Bone marrow (tissue), 2 donors: ENCODE measurements at regions not wholly inside any gene's neighbourhood (a gene's known extent, or its start where the extent isn't known, plus 50 kb on each side); places are given as distances from the start of the nearest gene placed in this dataset.

Source experiments
- DNase-seq, 2 donors: peaks; one replicate each; lab custom pipeline; 2025; lab: John Stamatoyannopoulos, UW

DNA sequence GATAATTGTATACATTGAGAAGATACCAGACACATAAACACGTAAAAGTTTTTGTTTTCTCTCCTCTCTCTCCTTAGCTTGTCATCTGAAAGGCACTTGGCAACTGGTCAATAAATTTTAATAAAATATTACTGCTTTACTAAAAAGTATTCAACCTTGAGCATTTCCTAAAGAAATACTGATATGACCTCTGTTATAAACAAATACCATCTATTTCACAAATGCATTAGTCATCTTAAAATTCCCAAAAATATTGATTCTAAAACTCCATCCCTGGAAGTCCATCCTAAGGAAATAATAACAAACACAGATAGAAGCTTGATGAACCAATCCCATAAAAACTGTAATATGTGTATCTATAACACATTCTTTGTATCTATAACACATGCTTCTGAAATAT, 483.2 kb downstream of the TLR4 start:
- DNase-seq: no peak

DNA sequence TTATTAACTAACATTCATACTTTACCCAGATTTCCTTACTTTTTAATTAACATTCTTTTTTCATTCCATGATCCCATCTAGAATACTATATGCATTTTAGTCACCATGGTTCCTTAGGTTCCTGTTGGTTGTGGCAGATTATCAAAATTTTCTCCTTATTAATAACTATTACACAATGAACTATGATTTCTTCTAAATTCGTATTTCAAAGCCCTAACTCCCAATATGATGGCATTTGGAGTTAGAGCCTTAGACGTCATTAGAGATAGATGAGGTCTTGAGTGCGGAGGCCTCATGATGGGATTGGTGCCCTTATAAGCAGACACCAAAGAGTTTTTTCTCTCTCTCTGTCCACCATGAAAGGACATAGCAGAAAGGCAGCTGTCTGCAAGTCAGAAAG, 485.4 kb downstream of the TLR4 start:
- DNase-seq: no peak

DNA sequence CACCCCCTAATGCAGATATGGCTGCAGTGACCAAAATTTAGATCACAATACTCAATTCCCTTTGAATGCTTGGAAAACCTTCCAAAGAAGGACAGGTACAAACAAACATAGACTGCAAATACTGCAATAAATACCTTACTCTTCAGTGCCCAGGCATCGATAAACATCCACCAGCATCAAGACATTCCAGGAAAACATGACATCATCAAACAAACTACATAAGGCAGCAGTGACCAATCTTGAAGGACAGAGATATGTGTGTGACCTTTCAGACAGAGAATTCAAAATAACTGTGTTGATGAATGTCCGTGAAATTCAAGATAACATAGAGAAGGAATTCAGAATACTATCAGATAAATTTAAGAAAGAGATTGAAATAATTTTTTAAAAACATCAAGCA, 488.6 kb downstream of the TLR4 start:
- no peak for DNase-seq

DNA sequence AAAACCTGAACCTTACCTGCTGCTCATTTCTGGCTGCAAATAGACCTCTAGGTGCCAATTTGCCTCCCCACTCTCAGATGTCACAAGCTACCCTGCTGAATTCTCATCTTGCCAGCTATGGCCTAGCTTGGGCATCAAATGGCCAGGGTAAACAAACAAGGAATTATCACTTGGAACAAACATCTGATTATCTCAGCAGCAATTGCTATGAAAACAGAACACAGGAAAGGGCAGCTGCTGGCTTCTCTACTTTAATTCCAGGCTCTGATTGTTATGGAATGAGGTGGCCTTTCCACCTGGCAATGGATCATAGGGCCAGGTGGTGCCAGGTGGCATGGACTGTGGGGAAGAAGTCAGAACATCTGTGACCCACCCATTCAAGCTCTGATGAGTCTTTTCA, 505.1 kb downstream of the TLR4 start:
- no peak for DNase-seq

DNA sequence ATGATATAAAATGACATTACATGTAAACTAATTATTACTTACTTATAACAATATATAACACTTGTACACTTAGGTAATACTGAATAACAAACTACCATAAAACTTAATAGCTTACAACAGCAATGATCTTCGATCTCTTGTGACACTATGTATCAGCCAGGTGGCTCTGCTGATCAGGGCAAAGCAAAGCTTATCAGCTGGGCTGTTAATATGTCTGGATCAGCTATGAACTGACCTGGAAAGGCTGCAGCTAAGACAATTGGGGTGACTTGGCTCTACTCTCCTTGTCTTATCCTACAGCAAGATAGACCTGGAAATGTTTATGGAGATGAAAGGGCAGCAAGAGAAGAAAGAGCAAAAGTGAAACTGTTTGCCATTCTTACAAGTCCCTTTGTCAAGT, 511.3 kb downstream of the TLR4 start:
- DNase-seq: no peak

DNA sequence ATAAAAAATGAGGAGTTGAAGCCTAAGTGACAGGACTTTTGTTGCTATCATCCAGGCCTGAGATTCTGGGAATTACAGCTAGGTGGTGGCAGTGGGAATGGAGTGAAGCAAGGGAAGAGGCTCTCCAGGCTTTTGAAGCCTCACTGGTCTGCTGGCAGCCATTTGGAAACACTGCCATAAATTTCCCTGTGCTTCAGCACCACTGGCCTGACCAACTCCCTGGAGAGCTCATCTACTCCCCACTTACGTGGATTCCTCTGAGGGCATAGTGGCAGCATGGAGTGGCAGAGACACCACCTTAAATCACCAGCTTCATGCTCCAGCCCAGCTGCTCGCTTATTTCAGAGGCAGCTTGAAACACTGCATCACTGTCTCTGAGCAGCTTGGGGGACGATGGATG, 518.2 kb downstream of the TLR4 start:
- no peak for DNase-seq

DNA sequence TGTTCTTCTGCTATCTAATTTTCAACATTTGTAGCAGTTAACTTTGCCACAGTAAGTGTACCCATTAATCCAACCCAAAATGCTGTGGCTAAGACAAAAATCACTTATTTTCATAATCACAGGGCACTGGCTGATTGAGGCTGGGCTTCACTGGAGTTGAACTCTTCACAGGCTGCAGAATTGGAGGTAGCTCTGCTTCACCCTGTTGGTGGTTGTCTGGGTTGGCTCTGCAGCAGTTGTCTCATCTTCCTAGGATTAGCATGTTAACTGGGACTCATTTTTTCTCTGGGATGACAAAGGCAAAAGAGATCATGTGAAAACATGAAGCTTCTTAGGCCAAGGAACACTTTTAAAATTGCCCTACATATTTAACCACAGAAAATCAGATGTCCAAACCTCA, 518.9 kb downstream of the TLR4 start:
- no peak for DNase-seq

DNA sequence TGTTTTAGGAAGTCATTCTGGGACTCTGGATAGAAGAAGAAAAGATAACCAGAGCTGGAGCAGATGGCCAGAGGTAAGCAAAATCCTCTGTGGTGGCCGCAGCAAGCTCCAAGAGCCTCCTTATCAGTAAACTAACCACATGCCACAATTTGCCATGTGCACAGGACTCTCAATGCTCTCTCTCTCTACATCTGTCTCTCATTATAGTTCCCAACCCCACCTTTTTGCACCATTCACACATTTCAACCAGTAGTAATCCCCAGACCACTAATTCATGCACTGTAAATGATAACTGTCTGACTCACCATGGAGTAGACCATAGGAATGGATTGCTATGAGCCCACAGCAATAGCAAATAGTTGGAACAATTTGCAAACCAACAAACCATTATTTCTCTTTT, 526.1 kb downstream of the TLR4 start:
- no peak for DNase-seq

DNA sequence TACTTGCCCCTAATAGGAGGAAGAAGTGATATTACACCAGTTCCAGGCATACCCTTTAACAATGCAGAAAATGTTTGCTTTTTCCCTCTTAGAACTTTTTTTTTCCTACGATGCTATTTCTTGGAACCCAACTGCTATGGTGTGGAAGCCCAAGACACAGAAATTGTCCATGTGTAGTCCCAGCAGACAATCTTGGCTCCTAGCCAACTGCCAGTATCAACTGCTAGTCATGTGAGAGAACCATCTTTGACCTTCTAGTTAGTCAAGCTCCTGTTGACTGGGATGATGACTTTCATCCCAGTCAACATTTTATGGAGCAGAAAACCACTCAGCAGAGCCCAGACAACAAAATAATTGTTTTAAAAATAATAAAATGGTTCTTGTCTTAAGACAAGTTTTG, 532.4 kb downstream of the TLR4 start:
- no peak for DNase-seq

DNA sequence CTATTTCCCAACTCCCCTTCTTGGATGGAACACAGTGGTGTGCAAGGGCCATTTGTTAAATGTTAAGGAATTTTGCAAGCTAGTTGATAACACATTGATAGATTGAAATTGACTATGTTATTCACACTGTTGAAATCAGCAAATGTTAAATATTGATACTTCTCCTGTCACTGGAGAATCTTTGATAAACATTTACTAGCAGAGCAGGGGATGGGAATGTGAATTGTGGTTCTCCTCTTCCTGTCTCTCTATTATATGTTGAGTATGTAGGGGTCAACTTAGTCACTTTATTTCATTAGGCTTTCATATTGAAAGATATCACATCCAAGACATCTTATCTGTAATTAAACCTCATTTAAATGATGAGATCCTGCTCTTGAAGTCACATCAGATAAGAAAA, 533.9 kb downstream of the TLR4 start:
- no peak for DNase-seq

DNA sequence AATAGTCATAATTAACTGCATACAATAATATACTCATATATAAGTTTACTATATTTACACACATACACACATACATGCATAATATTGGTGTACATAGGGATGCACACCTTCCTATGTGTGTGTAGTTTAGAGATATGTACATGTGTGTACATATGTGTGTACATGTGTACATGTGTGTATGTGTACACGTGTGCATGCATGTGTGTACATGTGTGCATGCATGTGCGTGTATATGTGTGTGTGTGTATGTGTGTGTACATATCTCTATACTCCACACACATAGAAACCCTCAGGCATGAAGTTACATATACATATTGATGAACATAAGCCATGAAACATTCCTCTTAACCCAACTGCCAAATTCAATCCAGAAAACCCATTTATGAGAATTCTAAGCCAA, 547.8 kb downstream of the TLR4 start:
- no peak for DNase-seq

DNA sequence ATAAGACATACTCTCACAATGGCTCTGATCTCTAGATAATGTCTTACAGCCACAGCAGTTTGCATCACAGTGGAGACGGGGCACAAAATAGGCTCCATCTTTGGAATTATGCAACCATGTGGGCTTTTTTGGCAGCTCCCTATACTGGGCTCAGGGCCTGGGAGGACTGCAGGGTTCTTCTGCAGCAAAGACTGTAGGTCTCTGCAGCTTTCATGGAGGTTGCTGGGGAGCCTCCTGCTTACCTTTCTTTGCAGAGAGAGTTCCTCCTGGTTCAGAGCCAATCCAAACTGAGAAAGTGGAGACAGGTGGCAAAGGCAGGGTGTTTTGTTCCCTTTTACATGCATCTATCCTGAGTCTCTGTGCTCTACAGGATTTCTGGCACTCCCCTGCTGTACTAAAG, 558.0 kb downstream of the TLR4 start:
- DNase-seq: no peak

DNA sequence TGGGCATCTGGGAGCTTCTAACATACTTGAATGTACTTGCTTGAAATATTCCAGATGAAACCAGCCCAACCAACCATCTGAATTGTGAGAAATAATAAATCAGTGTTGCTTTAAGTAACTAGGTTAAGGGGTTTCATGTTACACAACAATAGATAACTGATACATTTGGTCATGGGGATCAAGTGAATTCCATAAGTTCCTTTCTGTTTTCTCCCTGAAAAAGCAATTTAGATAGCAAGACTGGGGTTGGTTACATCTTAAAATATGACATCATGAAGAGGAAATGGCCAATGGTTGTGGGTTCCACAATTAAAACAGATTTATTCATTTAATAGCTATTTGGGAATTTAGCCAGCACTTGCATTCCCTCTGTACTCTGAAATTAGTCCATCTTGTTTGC, 559.7 kb downstream of the TLR4 start:
- no peak for DNase-seq

DNA sequence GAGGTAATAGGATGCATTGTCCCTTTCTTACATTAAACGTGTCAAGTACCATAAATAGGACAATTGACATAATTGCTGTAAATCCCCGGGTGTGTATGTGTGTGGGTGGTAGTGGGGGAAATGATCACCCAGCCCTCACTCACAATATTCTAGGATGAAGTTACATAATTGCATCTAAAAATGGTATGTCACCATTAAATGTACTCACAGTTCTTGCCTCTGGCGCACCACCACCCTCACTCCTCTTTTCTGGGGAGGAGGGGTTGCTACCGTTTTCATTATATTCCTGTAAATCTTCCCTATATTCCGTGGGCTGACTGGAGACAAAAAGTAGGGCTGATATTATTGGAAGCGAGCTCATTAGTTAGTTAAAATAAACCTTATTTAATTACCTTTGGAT, 563.8 kb downstream of the TLR4 start:
- no peak for DNase-seq

DNA sequence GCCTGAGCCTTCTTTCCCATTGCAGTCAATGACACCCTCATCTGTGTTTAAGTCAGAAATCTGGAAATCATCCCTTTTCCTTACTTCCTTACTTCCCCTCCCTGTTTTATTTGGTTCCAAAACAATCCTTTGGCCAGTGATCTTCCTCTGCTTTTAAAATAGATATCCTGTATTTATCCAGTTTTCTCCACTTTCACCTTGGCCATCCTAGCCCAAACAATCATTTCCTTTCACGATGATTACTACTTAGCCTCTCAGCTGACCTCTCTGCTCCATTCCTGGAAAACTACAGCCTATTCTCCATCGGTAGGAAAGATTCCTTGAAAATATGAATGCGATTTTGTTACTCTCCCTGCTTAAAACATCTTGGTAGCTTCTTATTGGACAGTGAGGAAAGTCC, 565.4 kb downstream of the TLR4 start:
- no peak for DNase-seq

DNA sequence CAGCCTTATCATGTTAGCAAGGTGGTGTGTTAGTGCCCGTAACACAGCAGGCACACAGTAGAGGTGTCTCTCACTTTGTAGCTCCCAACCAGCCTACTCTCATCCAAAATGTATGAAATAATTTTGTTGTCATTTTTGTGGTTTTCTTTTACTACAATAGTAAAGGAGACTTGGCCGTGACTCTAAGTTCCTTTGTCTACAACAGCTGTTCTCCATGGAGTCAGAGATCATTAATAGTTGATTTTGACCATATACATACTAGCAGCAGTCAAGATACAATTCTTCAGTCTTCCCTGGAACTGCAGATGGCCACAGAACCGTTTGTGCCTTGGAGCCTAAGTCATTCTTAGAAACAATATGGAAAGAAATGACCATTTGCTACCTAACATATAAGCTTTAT, 567.1 kb downstream of the TLR4 start:
- DNase-seq: no peak

DNA sequence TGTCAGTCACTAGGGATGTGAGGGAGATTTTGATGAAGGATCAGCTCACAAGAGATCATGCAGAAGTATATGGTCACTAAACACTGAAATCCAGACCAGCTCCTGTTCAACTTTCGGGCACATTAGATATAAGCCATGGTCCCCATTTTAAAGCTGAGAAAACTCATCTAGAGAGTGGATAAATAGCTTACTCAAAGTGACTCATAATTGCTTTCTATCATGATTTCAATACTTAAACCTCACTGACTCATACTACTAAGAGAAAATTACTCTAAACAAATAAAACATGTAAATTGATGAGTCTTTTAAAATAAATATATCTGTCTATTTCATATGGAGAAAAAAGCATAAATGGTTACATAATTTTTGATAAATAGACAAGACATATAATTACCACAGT, 567.7 kb downstream of the TLR4 start:
- no peak for DNase-seq

DNA sequence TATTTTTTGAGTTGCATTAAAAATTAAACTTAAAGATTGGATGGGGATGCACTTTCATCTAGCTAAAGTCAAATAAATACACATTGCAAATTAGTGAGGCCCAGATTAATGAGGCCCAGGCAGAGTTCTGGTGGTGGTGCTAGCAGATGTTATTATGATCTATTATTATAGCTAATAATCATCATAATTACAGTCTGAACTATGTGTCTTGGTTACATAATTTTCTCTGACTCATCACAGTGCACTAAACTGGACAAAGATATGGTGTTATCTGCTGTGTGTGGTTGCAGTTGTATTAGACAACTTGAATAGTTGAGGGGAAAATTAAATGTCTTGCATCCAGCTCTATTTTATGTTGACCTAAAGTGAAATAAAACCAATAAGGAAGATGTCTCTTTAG, 568.8 kb downstream of the TLR4 start:
- no peak for DNase-seq

DNA sequence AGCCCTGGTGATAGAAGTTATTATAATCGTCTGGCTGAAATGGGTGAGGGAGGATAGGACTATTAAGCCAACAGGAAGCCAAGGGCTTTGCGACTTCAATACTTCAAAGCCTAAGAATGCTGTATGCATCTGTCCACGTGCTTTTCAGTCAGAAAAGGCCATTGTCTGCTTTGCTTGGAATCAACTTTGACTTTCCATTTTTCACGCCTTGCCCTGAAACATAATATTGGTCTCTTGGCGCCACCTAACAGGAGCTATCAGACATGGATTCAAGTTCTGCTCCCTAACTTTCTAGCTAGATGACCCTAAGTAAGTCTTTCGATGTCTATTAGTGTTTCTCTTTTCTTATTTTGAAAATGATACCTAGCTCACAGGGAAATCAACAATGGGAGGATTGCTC, 572.6 kb downstream of the TLR4 start:
- no peak for DNase-seq

DNA sequence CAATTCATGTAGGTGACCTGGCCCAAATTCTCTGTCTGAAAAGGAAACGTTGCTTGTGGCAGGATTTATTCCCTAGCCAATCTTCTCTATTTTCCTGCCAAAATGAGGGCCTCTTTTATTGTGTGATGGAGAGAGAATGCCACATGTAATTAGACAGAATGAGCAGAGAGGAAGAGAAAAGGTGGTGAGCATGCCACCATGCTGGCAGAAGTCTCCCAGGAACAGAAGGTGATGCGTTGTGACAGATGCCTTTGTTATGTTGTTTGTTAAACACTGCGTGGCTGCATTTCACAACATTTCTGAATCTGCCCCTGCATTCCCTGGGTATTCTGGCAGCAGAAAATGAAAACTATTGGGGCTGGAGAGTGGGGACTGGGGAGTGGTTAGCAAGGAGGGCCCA, 577.6 kb downstream of the TLR4 start:
- no peak for DNase-seq

DNA sequence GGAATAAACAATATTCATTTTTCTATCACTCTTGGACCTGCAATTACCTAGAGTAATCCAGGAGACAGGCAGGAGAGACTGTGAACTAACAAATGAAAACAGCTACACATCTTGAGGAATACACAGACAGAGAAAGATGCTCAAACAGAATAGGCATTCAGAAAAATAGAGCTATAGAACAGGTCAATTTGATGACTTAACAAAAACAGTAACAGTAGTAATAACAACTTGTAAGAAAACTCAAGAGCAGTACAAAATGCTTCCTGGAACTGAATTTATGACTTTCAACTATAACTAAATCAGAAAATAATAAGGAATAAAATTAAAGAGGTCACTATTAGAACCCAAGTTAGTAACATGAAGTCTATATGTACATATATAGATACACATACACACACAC, 579.3 kb downstream of the TLR4 start:
- DNase-seq: no peak

DNA sequence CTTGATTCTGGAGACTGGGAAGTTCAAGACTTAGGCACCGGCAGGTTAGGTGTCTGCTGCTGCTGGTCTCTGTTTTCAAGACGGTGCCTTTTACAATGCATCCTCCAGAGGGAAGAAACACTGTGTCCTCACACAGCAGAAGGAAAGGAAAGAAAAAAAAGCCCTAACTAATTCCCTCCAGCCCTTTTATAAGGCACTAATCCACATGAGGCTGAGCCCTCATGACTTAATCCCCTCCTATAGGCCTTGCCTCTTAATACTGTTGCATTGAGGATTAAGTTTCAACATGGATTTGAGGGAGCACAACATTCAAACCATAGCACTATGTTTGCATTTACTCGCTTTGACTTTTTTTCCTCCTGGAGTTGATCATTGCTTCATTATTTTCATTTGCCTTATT, 585.9 kb downstream of the TLR4 start:
- DNase-seq: no peak

DNA sequence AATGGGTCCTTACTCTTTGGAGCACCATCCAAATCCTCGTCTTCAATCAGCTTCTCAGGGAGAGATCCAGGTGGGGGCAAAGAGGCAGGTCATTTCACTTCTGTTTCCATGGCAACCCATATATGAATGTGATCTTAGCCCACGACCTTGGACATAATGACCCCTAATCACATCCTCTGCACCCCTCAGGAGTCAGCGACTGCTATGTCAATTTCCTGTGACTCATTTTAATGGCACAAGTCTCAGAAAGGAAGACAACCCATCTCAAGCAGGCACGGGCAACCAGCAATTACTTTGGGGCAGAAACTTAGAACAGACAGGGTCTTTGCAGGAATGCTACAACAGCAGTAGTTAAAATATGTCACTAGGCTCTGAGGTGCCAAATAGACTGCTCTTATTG, 591.2 kb downstream of the TLR4 start:
- no peak for DNase-seq

DNA sequence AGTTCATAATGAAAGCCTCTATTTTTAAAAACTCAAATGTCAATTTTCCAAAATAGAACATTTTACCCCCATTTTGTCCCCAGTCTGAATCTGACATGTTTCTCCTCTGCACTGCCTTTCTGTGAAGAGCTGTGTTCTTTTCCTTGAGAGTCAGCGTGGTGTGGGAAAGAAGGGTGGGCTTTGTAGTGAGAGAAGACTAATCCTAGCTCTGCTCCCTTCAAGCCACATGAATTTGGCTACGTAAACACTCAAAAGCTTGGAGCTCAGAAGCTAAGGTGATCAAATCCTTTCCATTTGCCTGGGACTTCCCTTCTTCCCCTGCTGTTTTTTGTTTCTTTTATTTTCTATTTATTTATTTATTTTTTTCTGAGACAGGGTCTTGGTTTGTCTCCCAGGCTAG, 598.5 kb downstream of the TLR4 start:
- DNase-seq: no peak

DNA sequence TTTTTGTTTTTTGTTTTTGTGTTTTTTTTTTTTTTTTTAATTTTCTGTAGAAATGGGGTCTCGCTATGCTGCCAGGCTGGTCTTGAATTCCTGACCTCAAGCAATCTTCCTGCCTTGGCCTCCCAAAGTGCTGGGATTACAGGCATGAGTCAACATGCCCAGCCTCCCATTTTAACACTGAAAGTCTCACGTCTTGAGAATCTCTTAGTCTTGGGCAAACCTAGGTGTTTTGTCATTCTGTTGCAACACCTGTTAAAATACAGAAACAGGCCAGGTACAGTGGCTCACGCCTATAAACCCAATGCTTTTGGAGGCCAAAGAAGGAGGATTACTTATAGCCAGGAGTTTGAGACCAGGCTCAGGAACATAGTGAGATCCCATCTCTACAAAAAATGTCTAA, 599.0 kb downstream of the TLR4 start:
- DNase-seq: no peak

DNA sequence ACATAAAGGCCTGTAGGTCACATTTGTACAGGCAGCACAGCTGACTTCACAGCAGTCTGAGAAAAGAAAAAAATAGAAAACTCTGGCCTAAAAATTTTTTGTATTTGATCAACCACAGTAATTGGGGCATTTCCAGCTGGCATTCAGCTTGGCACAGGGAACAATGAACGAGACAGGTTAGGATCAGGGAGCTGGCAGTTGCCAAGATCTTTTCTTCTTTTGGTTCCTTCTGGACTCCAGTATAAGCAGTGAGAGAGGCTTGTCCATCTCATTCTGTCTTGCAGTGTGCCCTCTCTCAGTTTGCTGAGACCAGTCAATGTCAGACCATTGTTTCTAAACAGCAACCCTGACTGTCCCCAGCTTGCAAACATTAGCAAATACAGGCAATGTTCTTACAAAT, 601.1 kb downstream of the TLR4 start:
- no peak for DNase-seq
